ENCODE measurements at regions not wholly inside any gene's neighbourhood (a gene's known extent, or its start where the extent isn't known, plus 50 kb on each side); places are given as distances from the start of the nearest gene placed in this dataset.

DNA sequence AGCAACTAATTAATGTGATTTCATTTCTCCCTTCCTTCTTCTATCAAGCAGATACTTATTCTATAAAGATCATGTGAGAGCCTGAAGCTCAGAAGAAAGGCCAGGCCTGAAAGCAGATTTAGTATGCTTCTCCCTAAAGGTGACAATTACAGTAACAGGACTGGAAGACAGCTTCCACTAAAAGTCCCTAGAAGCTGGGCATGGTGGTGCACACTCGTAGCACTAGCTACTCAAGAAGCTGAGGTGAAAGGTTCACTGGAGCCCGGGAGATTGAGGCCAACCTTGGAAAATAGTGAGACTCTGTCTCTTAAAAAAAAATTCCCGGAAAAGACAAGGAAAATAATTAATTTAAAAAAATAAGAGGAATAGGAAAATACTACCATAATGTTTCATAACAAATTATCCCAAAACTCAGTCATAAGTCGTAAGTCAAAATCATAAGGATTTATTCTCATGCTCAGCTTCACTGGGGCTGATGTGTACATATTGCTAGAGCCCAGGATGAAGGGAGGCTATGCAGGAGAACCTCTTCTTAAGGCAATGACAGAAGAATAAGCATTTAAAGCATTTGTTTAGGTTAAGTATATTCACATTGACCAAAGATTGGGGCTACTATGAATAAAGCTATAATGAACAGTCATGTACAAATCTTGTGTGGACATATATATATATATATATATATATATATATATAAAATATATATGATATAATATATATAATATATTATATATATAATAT, 210.8 kb upstream of the SMARCA2 start:
- no peak for TF ChIP-seq EP300 (IDR thresholded peaks at IDR 0.05; ENCODE audit: low read depth)
- TF ChIP-seq, protein P1, sequence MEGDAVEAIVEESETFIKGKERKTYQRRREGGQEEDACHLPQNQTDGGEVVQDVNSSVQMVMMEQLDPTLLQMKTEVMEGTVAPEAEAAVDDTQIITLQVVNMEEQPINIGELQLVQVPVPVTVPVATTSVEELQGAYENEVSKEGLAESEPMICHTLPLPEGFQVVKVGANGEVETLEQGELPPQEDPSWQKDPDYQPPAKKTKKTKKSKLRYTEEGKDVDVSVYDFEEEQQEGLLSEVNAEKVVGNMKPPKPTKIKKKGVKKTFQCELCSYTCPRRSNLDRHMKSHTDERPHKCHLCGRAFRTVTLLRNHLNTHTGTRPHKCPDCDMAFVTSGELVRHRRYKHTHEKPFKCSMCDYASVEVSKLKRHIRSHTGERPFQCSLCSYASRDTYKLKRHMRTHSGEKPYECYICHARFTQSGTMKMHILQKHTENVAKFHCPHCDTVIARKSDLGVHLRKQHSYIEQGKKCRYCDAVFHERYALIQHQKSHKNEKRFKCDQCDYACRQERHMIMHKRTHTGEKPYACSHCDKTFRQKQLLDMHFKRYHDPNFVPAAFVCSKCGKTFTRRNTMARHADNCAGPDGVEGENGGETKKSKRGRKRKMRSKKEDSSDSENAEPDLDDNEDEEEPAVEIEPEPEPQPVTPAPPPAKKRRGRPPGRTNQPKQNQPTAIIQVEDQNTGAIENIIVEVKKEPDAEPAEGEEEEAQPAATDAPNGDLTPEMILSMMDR (IDR thresholded peaks at IDR 0.05) = no peak
- TF ChIP-seq POLR2A (IDR thresholded peaks at IDR 0.05) = no peak

Data from transverse colon (tissue), 3 donors.